ENCODE measurements at regions not wholly inside any gene's neighbourhood (a gene's known extent, or its start where the extent isn't known, plus 50 kb on each side); places are given as distances from the start of the nearest gene placed in this dataset.

GRCh38 chr12:107558816-107559382 is 126.7 kb upstream of the PWP1 start (continued):
- TF ChIP-seq CTCF (CRISPR knock-in tag; IDR thresholded peaks at IDR 0.05) (0 out of 2 replicates have a peak, but pooled peaks have one; percentile 11), ZNF577 (CRISPR knock-in tag; IDR thresholded peaks at IDR 0.05; ENCODE audit: borderline replicate concordance, low read depth) (no peak), CHD4 (IDR thresholded peaks at IDR 0.05; ENCODE audit: borderline replicate concordance, low read length) (peak; percentile 8; the same call in 1 of the 2 replicates), ZNF605 (CRISPR knock-in tag; IDR thresholded peaks at IDR 0.05) (peak; percentile 69; the same call in 1 of the 2 replicates), ZBTB21 (CRISPR knock-in tag; IDR thresholded peaks at IDR 0.05) (no peak), ARNT (IDR thresholded peaks at IDR 0.05) (no peak), MAFK (conservative IDR thresholded peaks at IDR 0.05 in 1 of 2, IDR thresholded peaks at IDR 0.05 in 1 of 2; ENCODE audit: low read length in 2 of 2) (no peak), ZNF230 (CRISPR knock-in tag; IDR thresholded peaks at IDR 0.05) (no peak), RAD51 (IDR thresholded peaks at IDR 0.05; ENCODE audit: borderline replicate concordance) (no peak), FOXJ3 (CRISPR knock-in tag; IDR thresholded peaks at IDR 0.05; ENCODE audit: borderline replicate concordance) (no peak), ZFP41 (CRISPR knock-in tag; IDR thresholded peaks at IDR 0.05; ENCODE audit: borderline replicate concordance) (no peak), KLF16 (CRISPR knock-in tag; IDR thresholded peaks at IDR 0.05) (no peak), THAP7 (CRISPR knock-in tag; IDR thresholded peaks at IDR 0.05) (peak; percentile 58; the same call in 1 of the 2 replicates), SRSF4 (IDR thresholded peaks at IDR 0.05; ENCODE audit: low read depth, low read length, poor library complexity, severe bottlenecking) (no peak), HES4 (CRISPR knock-in tag; IDR thresholded peaks at IDR 0.05; ENCODE audit: borderline replicate concordance) (no peak), ZNF740 (CRISPR knock-in tag; IDR thresholded peaks at IDR 0.05) (no peak), ZBTB25 (CRISPR knock-in tag; IDR thresholded peaks at IDR 0.05) (no peak), SALL2 (CRISPR knock-in tag; IDR thresholded peaks at IDR 0.05) (no peak), ZNF589 (CRISPR knock-in tag; conservative IDR thresholded peaks at IDR 0.05) (no peak), ZNF460 (CRISPR knock-in tag; IDR thresholded peaks at IDR 0.05; ENCODE audit: borderline replicate concordance) (no peak; the same call in 1 of the 2 replicates), ZBTB20 (CRISPR knock-in tag; IDR thresholded peaks at IDR 0.05; ENCODE audit: borderline replicate concordance, low read depth) (no peak), NFE2L1 (CRISPR knock-in tag; IDR thresholded peaks at IDR 0.05; ENCODE audit: borderline replicate concordance) (no peak)
